ENCODE measurements at regions not wholly inside any gene's neighbourhood (a gene's known extent, or its start where the extent isn't known, plus 50 kb on each side); places are given as distances from the start of the nearest gene placed in this dataset.
A peak's percentile ranks its signal among the peaks of the same experiment; 100 is the strongest.

DNA sequence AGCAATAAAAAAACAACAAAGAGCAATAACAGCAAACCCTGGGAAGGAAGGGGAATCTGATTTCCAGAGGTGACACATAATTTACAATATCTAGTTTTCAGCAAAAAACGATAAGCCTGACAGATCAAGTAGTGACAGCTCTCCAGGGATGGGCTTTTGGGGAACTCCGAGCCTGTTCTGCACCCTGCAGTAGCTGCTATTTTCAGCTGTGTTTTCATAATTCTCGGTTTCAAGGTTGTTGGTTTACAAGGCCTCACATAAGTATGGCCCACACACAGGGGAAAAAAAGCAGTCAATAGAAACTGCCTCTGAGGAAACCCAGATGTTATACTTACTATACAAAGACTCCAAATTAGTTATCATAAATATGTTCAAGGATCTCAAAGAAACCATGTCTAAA lies 67.7 kb upstream of the CTLA4 start:
- Histone ChIP-seq H3K4me1 (ENCODE audit: control insufficient read depth in 1 of 2, extremely low read depth in 1 of 2, insufficient read depth in 2 of 2, low read length in 2 of 2) (peaks cover 20 to 23% of the 10 kb centered on the region in 2 experiments), H3K36me3 (ENCODE audit: control insufficient read depth in 2 of 2, extremely low read depth in 1 of 2, insufficient read depth in 1 of 2, low read length in 1 of 2) (no peaks in the 10 kb centered on the region), H3K27me3 (replicated peaks in 1 of 2; ENCODE audit: control insufficient read depth in 2 of 2, extremely low read depth in 1 of 2, insufficient read depth in 2 of 2, low read length in 1 of 2) (no peaks in the 10 kb centered on the region), H3K27ac (ENCODE audit: low read length) (no peak overlapping the region), H3K9me3 (peaks cover 2% of the 10 kb centered on the region), H3K4me3 (ENCODE audit: control insufficient read depth in 1 of 2, extremely low read depth in 1 of 2, low read length in 1 of 2) (no peak overlapping the region)
- Mint-ChIP-seq H3K27me3 (no peaks in the 10 kb centered on the region), H3K4me3 (no peak overlapping the region), H3K27ac (peak overlapping the region in 1 of 2 donors; percentile 80), H3K9me3 (peaks cover 10 to 22% (median 11%) of the 10 kb centered on the region in 3 donors), H3K4me1 (peaks cover 38 to 50% (median 41%) of the 10 kb centered on the region in 3 donors), H3K36me3 (peaks cover 7% of the 10 kb centered on the region)
- ChIA-PET CTCF (no interaction called here), POLR2A (no interaction called here)
- DNase-seq (no peak), ATAC-seq (replicated peaks in 1 of 4) (no peak)
- WGBS (ENCODE audit: insufficient coverage): 13% methylated on average over 2 of the region's 3 CpGs

DNA sequence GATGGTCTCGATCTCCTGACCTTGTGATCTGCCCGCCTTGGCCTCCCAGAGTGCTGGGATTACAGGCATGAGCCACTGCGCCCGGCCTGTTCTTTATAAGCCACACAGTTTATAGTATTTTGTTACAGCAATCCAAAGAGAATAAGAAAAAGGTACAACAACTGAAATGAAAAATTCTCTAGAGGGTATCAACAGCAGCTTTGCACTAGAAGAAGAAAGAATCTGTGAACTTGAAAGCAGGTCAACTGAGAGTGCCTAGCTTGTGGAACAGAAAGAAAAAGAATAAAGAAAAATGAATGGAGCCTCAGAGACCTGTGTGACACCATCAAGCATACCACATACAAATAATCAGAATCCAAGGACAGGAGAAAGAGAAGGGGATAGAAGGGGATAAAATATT lies 66.8 kb upstream of the CTLA4 start:
- Histone ChIP-seq H3K9me3 (peaks cover 2% of the 10 kb centered on the region), H3K27ac (ENCODE audit: low read length) (no peak overlapping the region), H3K4me3 (ENCODE audit: control insufficient read depth in 1 of 2, extremely low read depth in 1 of 2, low read length in 1 of 2) (no peak overlapping the region), H3K27me3 (replicated peaks in 1 of 2; ENCODE audit: control insufficient read depth in 2 of 2, extremely low read depth in 1 of 2, insufficient read depth in 2 of 2, low read length in 1 of 2) (no peaks in the 10 kb centered on the region), H3K36me3 (ENCODE audit: control insufficient read depth in 2 of 2, extremely low read depth in 1 of 2, insufficient read depth in 1 of 2, low read length in 1 of 2) (no peaks in the 10 kb centered on the region), H3K4me1 (ENCODE audit: control insufficient read depth in 1 of 2, extremely low read depth in 1 of 2, insufficient read depth in 2 of 2, low read length in 2 of 2) (peaks cover 24 to 27% of the 10 kb centered on the region in 2 experiments)
- ATAC-seq (replicated peaks in 1 of 4) (no peak), DNase-seq (no peak)
- Mint-ChIP-seq H3K4me3 (no peak overlapping the region), H3K27ac (peak overlapping the region; percentile 22 to 28), H3K36me3 (peaks cover 7% of the 10 kb centered on the region), H3K27me3 (no peaks in the 10 kb centered on the region), H3K9me3 (peaks cover 10 to 26% (median 11%) of the 10 kb centered on the region in 3 donors), H3K4me1 (peaks cover 44 to 57% (median 44%) of the 10 kb centered on the region in 3 donors)
- WGBS (ENCODE audit: insufficient coverage): no CpG with 5 or more reads among the region's 4 CpGs
- ChIA-PET CTCF (interaction anchor here in 1 of 2 donors (0.6 kb wide), 1 partner anchor 302 kb away, joined by 3 read pairs; no protein-coding TSS in a partner anchor), POLR2A (no interaction called here)

DNA sequence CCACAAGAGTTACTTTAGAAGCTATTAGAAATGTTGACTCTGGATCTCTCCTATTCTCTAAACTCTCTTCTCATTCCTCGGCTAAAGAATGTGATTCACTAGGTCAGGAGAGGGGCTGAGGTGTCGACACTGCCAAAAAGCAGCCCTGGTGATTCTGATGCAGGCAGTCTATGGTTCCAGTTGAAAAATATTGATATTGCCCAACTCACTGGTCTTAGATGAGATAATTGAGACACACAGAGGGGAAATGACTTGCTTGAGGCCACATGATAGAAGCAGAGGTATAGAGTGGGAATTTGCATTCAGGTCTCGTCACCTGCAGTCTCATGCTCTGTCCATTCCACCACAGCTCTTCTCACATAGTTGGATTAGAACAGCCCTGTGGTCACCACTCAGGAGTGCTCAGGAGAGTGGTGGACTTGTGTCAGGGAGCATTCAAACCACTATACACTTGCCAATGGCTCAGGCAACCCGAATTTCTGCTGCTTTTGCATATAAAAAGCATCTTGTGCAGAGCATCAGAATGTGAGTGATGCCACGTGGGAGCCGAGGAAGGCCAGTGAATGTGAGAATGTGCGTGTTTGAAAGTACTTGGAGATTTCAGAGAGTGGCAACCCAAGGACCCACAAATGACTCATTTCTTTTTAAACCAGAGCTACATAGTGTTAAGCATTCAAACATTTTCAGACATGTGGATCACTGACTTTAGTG lies 65.1 kb upstream of the CTLA4 start:
- Mint-ChIP-seq H3K36me3 (peaks cover 7% of the 10 kb centered on the region), H3K4me1 (peaks cover 47 to 70% (median 56%) of the 10 kb centered on the region in 3 donors), H3K27ac (peak overlapping the region; percentile 83), H3K4me3 (peak overlapping the region in 1 of 3 donors; percentile 49), H3K9me3 (peaks cover 11 to 31% (median 13%) of the 10 kb centered on the region in 3 donors), H3K27me3 (no peaks in the 10 kb centered on the region)
- Histone ChIP-seq H3K4me3 (ENCODE audit: control insufficient read depth in 1 of 2, extremely low read depth in 1 of 2, low read length in 1 of 2) (no peak overlapping the region), H3K27me3 (replicated peaks in 1 of 2; ENCODE audit: control insufficient read depth in 2 of 2, extremely low read depth in 1 of 2, insufficient read depth in 2 of 2, low read length in 1 of 2) (no peaks in the 10 kb centered on the region), H3K9me3 (peaks cover 3% of the 10 kb centered on the region), H3K27ac (ENCODE audit: low read length) (peak overlapping the region; percentile 31), H3K36me3 (ENCODE audit: control insufficient read depth in 2 of 2, extremely low read depth in 1 of 2, insufficient read depth in 1 of 2, low read length in 1 of 2) (no peaks in the 10 kb centered on the region), H3K4me1 (ENCODE audit: control insufficient read depth in 1 of 2, extremely low read depth in 1 of 2, insufficient read depth in 2 of 2, low read length in 2 of 2) (peaks cover 26 to 27% of the 10 kb centered on the region in 2 experiments)
- peak in 4 of 35 experiments; percentile 12 to 27 (median 22) for DNase-seq
- ATAC-seq (replicated peaks in 1 of 4): peak; percentile 34 to 84 (median 74)
- 100% methylated on average over 1 of the region's 7 CpGs for WGBS (ENCODE audit: insufficient coverage)
- POLR2A ChIA-PET: interaction anchor here in 1 of 2 donors (0.9 kb wide), 1 partner anchor 9 kb away, joined by 3 read pairs; no protein-coding TSS in a partner anchor
- CTCF ChIA-PET: interaction anchor here in 1 of 2 donors (1.0 kb wide), 1 partner anchor 13 kb away, joined by 4 read pairs; no protein-coding TSS in a partner anchor

DNA sequence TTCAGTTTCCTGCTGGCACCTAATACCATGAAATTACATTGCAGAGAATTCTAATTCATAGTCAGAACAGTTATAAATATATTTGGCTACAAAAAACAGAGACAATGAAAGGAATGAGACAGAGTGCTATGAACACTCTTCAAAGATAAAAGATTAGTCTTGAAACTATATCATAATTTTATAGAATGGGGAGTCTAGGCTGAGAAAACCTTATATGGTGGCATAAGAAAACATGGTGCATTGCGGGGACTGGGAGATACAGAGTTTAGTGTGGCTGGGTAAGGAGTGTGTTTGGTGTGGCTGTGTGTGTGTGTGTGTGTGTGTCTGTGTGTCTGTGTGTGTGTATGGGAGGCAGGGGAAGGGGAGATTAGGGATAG lies 64.5 kb upstream of the CTLA4 start:
- no peak overlapping the region for H3K27ac ChIP-seq (ENCODE audit: low read length)
- ChIA-PET CTCF (interaction anchor here in 1 of 2 donors (0.7 kb wide), 1 partner anchor 13 kb away, joined by 9 read pairs; no protein-coding TSS in a partner anchor), POLR2A (no interaction called here)
- no peaks in the 10 kb centered on the region for H3K27me3 ChIP-seq (replicated peaks in 1 of 2; ENCODE audit: control insufficient read depth in 2 of 2, extremely low read depth in 1 of 2, insufficient read depth in 2 of 2, low read length in 1 of 2)
- H3K27ac Mint-ChIP-seq: peak overlapping the region; percentile 83
- ATAC-seq (replicated peaks in 1 of 4): peak in 2 of 4 experiments; percentile 17 to 27
- peaks cover 3% of the 10 kb centered on the region for H3K9me3 ChIP-seq
- no peak overlapping the region for H3K4me3 ChIP-seq (ENCODE audit: control insufficient read depth in 1 of 2, extremely low read depth in 1 of 2, low read length in 1 of 2)
- H3K4me3 Mint-ChIP-seq: peak overlapping the region in 1 of 3 donors; percentile 49
- H3K27me3 Mint-ChIP-seq: no peaks in the 10 kb centered on the region
- peaks cover 11 to 31% (median 13%) of the 10 kb centered on the region in 3 donors for H3K9me3 Mint-ChIP-seq
- H3K36me3 Mint-ChIP-seq: peaks cover 7% of the 10 kb centered on the region
- H3K4me1 ChIP-seq (ENCODE audit: control insufficient read depth in 1 of 2, extremely low read depth in 1 of 2, insufficient read depth in 2 of 2, low read length in 2 of 2): peaks cover 27% of the 10 kb centered on the region in 2 experiments
- DNase-seq: no peak
- WGBS (ENCODE audit: insufficient coverage): 92% methylated on average over 1 of the region's 1 CpG
- peaks cover 51 to 72% (median 58%) of the 10 kb centered on the region in 3 donors for H3K4me1 Mint-ChIP-seq
- H3K36me3 ChIP-seq (ENCODE audit: control insufficient read depth in 2 of 2, extremely low read depth in 1 of 2, insufficient read depth in 1 of 2, low read length in 1 of 2): no peaks in the 10 kb centered on the region

DNA sequence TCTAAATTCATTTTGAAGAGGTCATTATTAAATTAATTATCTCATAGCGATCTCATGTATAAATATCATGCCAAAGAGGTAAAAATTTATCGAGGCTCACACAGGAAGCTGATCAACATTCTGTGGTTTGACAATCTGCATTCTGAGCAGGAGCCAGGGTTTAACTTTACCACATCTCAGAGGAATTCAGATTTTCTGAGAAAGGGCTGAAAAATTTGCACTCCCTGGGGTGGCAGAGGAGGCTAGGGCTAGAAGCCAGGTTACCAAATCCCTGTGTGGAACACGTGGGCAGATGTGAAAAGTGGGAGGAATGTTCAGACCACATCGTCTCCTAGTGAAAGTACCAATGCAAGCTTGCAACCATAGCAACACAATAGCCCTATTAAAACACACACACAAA lies 63.5 kb upstream of the CTLA4 start:
- Histone ChIP-seq H3K9me3 (peaks cover 3% of the 10 kb centered on the region), H3K36me3 (ENCODE audit: control insufficient read depth in 2 of 2, extremely low read depth in 1 of 2, insufficient read depth in 1 of 2, low read length in 1 of 2) (no peaks in the 10 kb centered on the region), H3K27me3 (replicated peaks in 1 of 2; ENCODE audit: control insufficient read depth in 2 of 2, extremely low read depth in 1 of 2, insufficient read depth in 2 of 2, low read length in 1 of 2) (no peaks in the 10 kb centered on the region), H3K4me3 (ENCODE audit: control insufficient read depth in 1 of 2, extremely low read depth in 1 of 2, low read length in 1 of 2) (no peak overlapping the region), H3K27ac (ENCODE audit: low read length) (peak overlapping the region; percentile 57), H3K4me1 (ENCODE audit: control insufficient read depth in 1 of 2, extremely low read depth in 1 of 2, insufficient read depth in 2 of 2, low read length in 2 of 2) (peaks cover 27 to 29% of the 10 kb centered on the region in 2 experiments)
- ATAC-seq (replicated peaks in 1 of 4) (peak; percentile 56 to 88 (median 64)), DNase-seq (peak in 15 of 35 experiments; percentile 6 to 60 (median 15))
- Mint-ChIP-seq H3K4me1 (peaks cover 51 to 70% (median 60%) of the 10 kb centered on the region in 3 donors), H3K4me3 (peak overlapping the region; percentile 14 to 49 (median 37)), H3K27ac (peak overlapping the region; percentile 83), H3K36me3 (peaks cover 7% of the 10 kb centered on the region), H3K27me3 (no peaks in the 10 kb centered on the region), H3K9me3 (peaks cover 11 to 31% (median 13%) of the 10 kb centered on the region in 3 donors)
- CTCF ChIA-PET: interaction anchor here in 1 of 2 donors (0.6 to 1.3 kb wide), 6 partner anchors 9 to 853 kb away, joined by 3 to 6 read pairs (median 4); partner anchors contain the start of gene CD28
- POLR2A ChIA-PET: interaction anchor here (0.6 to 1.2 kb wide), 3 partner anchors 10 to 95 kb away, joined by 3 to 8 read pairs (median 6); no protein-coding TSS in a partner anchor
- WGBS (ENCODE audit: insufficient coverage): no CpG with 5 or more reads among the region's 4 CpGs

DNA sequence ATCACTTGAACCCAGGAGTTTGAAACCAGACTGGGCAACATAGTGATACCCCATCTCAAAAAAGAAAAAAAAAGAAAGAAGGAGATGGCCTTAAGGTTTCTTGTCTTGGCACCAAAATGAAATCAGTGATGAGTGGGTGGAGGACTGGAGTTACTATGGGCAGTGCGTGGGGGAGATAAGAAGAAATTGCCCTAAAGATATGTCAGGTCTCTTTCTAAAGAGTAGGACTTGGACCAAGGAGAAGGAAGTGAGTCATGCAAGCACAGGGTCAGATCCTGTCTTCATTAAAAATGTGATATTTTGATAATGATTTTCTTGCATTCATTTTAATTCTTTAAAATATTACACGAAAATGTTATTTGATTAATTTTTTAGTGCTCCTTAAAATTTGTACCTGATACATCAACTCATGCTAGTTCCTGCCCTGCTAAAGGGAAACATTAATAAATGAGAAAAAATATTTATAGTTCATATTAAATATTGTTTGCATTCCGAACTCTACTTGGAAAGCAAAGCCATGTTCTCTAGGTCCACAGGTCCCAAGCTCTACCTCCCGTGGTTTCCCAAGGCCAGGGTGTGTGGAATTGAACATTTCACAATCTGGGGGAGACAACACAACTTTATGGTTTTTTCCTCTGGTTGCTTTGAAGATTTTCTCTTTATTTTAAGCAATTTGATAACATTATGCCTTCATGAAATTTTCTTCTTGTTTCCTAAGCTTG lies 62.6 kb upstream of the CTLA4 start:
- DNase-seq (no peak), ATAC-seq (replicated peaks in 1 of 4) (no peak)
- Histone ChIP-seq H3K9me3 (peaks cover 3% of the 10 kb centered on the region), H3K4me1 (ENCODE audit: control insufficient read depth in 1 of 2, extremely low read depth in 1 of 2, insufficient read depth in 2 of 2, low read length in 2 of 2) (peaks cover 27 to 29% of the 10 kb centered on the region in 2 experiments), H3K27ac (ENCODE audit: low read length) (peak overlapping the region; percentile 57), H3K36me3 (ENCODE audit: control insufficient read depth in 2 of 2, extremely low read depth in 1 of 2, insufficient read depth in 1 of 2, low read length in 1 of 2) (no peaks in the 10 kb centered on the region), H3K4me3 (ENCODE audit: control insufficient read depth in 1 of 2, extremely low read depth in 1 of 2, low read length in 1 of 2) (no peak overlapping the region), H3K27me3 (replicated peaks in 1 of 2; ENCODE audit: control insufficient read depth in 2 of 2, extremely low read depth in 1 of 2, insufficient read depth in 2 of 2, low read length in 1 of 2) (no peaks in the 10 kb centered on the region)
- Mint-ChIP-seq H3K4me1 (peaks cover 57 to 71% (median 64%) of the 10 kb centered on the region in 3 donors), H3K27me3 (no peaks in the 10 kb centered on the region), H3K27ac (peak overlapping the region; percentile 83), H3K4me3 (peak overlapping the region in 2 of 3 donors; percentile 37 to 49), H3K36me3 (peaks cover 7% of the 10 kb centered on the region), H3K9me3 (peaks cover 11 to 26% (median 13%) of the 10 kb centered on the region in 3 donors)
- POLR2A ChIA-PET: interaction anchor here (0.6 to 1.2 kb wide), 3 partner anchors 39 to 438 kb away, joined by 3 to 21 read pairs (median 6); no protein-coding TSS in a partner anchor
- CTCF ChIA-PET: interaction anchor here in 1 of 2 donors (1.2 to 2.2 kb wide), 3 partner anchors 10 to 98 kb away, joined by 3 to 11 read pairs (median 6); partner anchors contain the start of gene CD28
- no CpG with 5 or more reads among the region's 4 CpGs for WGBS (ENCODE audit: insufficient coverage)

Measured in T-cell (primary cell).